SK-N-SH (cell line): ENCODE measurements at regions not wholly inside any gene's neighbourhood (a gene's known extent, or its start where the extent isn't known, plus 50 kb on each side); places are given as distances from the start of the nearest gene placed in this dataset.

Experiments
- CTCF ChIP-seq: fragments of 200-600 bp; sonication (generic); IDR thresholded peaks from 2 replicates; pipeline ENCODE4 v1.6.1; 2017; ENCODE audit warnings: antibody characterized with exemption, mild to moderate bottlenecking, moderate library complexity
- ELF1 ChIP-seq: IDR thresholded peaks from 2 replicates; pipeline ENCODE4 v1.4.0; 2012
- EP300 ChIP-seq, 2 experiments: IDR thresholded peaks; 2 replicates each; pipeline versions ENCODE4 v1.4.0 to v1.6.1; 2012; ENCODE audit warnings: borderline replicate concordance in 1 of 2, low read depth in 1 of 2, low read length in 1 of 2
- JUND ChIP-seq: IDR thresholded peaks from 2 replicates; pipeline ENCODE4 v1.4.0; 2012
- MXI1 ChIP-seq: IDR thresholded peaks from 2 replicates; pipeline ENCODE4 v1.6.1; 2012; ENCODE audit warnings: mild to moderate bottlenecking, low read depth, low read length, improper control_type of control experiment
- TAF1 ChIP-seq: IDR thresholded peaks from 2 replicates; pipeline ENCODE4 v1.6.1; 2012; ENCODE audit warnings: low read depth, mild to moderate bottlenecking, low read length, moderate library complexity, borderline replicate concordance
- YY1 ChIP-seq: IDR thresholded peaks from 2 replicates; pipeline ENCODE4 v1.4.0; 2012; ENCODE audit warnings: low read depth, mild to moderate bottlenecking
- ZBTB33 ChIP-seq: IDR thresholded peaks from 2 replicates; pipeline ENCODE4 v1.4.0; 2012; ENCODE audit warnings: low read depth, borderline replicate concordance
- TF ChIP-seq, protein P1 (sequence below): IDR thresholded peaks from 2 replicates; pipeline ENCODE4 v1.6.1; 2012; ENCODE audit warnings: mild to moderate bottlenecking, low read depth, low read length, moderate library complexity

GRCh38 chr6:91780270-91780669 is 1193.4 kb upstream of the MAP3K7 start:
- TF ChIP-seq JUND = no peak
- no peak for TF ChIP-seq ZBTB33
- TF ChIP-seq EP300 (IDR thresholded peaks at IDR 0.05; ENCODE audit: borderline replicate concordance in 1 of 2, low read depth in 1 of 2, low read length in 1 of 2) = no peak
- TF ChIP-seq CTCF = no peak
- TF ChIP-seq YY1 = no peak
- TF ChIP-seq, protein P1, sequence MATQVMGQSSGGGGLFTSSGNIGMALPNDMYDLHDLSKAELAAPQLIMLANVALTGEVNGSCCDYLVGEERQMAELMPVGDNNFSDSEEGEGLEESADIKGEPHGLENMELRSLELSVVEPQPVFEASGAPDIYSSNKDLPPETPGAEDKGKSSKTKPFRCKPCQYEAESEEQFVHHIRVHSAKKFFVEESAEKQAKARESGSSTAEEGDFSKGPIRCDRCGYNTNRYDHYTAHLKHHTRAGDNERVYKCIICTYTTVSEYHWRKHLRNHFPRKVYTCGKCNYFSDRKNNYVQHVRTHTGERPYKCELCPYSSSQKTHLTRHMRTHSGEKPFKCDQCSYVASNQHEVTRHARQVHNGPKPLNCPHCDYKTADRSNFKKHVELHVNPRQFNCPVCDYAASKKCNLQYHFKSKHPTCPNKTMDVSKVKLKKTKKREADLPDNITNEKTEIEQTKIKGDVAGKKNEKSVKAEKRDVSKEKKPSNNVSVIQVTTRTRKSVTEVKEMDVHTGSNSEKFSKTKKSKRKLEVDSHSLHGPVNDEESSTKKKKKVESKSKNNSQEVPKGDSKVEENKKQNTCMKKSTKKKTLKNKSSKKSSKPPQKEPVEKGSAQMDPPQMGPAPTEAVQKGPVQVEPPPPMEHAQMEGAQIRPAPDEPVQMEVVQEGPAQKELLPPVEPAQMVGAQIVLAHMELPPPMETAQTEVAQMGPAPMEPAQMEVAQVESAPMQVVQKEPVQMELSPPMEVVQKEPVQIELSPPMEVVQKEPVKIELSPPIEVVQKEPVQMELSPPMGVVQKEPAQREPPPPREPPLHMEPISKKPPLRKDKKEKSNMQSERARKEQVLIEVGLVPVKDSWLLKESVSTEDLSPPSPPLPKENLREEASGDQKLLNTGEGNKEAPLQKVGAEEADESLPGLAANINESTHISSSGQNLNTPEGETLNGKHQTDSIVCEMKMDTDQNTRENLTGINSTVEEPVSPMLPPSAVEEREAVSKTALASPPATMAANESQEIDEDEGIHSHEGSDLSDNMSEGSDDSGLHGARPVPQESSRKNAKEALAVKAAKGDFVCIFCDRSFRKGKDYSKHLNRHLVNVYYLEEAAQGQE = no peak
- no peak for TF ChIP-seq TAF1
- no peak for TF ChIP-seq ELF1
- TF ChIP-seq MXI1 = no peak
